PFSK-1 (cell line): ENCODE measurements at regions not wholly inside any gene's neighbourhood (a gene's known extent, or its start where the extent isn't known, plus 50 kb on each side); places are given as distances from the start of the nearest gene placed in this dataset.

Experiments used
- POLR2AphosphoS5 ChIP-seq: IDR thresholded peaks from 2 replicates; pipeline ENCODE4 v1.6.1; 2012; ENCODE audit warnings: low read depth, mild to moderate bottlenecking, control low read depth, low read length, moderate library complexity
- TAF1 ChIP-seq: IDR thresholded peaks from 2 replicates; pipeline ENCODE4 v1.6.1; 2012; ENCODE audit warnings: low read length, control low read depth, borderline replicate concordance; ENCODE audit not compliant: insufficient read depth

DNA sequence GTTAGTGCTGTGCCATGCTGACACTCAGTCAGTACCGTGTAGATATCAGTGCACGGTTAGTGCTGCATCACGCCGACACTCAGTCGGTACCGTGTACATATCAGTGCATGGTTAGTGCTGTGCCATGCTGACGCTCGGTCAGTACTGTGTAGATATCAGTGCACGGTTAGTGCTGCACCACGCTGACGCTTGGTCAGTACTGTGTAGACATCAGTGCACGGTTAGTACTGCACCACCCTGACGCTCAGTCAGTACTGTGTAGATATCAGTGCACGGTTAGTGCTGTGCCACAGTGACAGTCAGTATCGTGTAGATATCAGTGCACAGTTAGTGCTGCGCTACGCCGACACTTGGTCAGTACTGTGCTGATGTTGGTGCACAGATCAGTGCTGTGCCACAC is 102.8 kb upstream of the ZNF469 start:
- TF ChIP-seq TAF1, result no peak
- no peak for TF ChIP-seq POLR2AphosphoS5
